Naive thymus-derived CD4-positive, alpha-beta T cell (primary cell): ENCODE measurements at regions not wholly inside any gene's neighbourhood (a gene's known extent, or its start where the extent isn't known, plus 50 kb on each side); places are given as distances from the start of the nearest gene placed in this dataset.

Experiments used
- ATAC-seq: fragments of 150-1000 bp; cut with Tn5 transposase; 2 replicates; pipeline ENCODE4 v1.10.0; 2021; ENCODE audit warnings: mild to moderate bottlenecking, moderate library complexity
- CTCF ChIA-PET: fragments of 350-600 bp; sonication (Branson Sonifier 250); formaldehyde crosslinking; loops from one replicate; lab custom pipeline; 2021; ENCODE audit warnings: antibody characterized with exemption; lab: Charles Lee
- POLR2A ChIA-PET: fragments of 350-600 bp; sonication (Branson Sonifier 250); formaldehyde crosslinking; loops from one replicate; lab custom pipeline; 2021; ENCODE audit warnings: antibody characterized with exemption, inconsistent platforms; lab: Charles Lee
- DNase-seq, 9 donors: peaks; one replicate each; pipeline versions ENCODE4 v3.0.0 to v3.0.0-alpha.2; 2020 to 2022; ENCODE audit warnings: mixed read lengths in 1 of 9
- H3K27ac ChIP-seq: one replicate; pipeline ENCODE4 v1.7.0; 2013; ENCODE audit warnings: mild to moderate bottlenecking, low read depth, low read length, moderate library complexity
- H3K27me3 ChIP-seq, 2 donors: one replicate each; pipeline ENCODE4 v1.7.0; 2013; ENCODE audit warnings: low read length in 2 of 2, mild to moderate bottlenecking in 2 of 2, moderate library complexity in 2 of 2; ENCODE audit not compliant: control insufficient read depth in 2 of 2, insufficient read depth in 2 of 2
- H3K36me3 ChIP-seq, 3 experiments: 1 replicate in 2 of 3; 2 replicates in 1 of 3; pipeline ENCODE4 v1.7.0; 2013; ENCODE audit warnings: low read length in 3 of 3, mild to moderate bottlenecking in 3 of 3, moderate library complexity in 1 of 3; ENCODE audit not compliant: insufficient read depth in 3 of 3, control insufficient read depth in 2 of 3
- H3K4me1 ChIP-seq, 2 donors: one replicate each; pipeline ENCODE4 v1.7.0; 2013; ENCODE audit warnings: low read length in 2 of 2, mild to moderate bottlenecking in 2 of 2, moderate library complexity in 1 of 2; ENCODE audit not compliant: control insufficient read depth in 2 of 2, insufficient read depth in 2 of 2
- H3K4me3 ChIP-seq: 2 replicates; pipeline ENCODE4 v1.7.0; 2013; ENCODE audit warnings: mild to moderate bottlenecking, low read length
- H3K9me3 ChIP-seq, 3 experiments: 1 replicate in 2 of 3; 2 replicates in 1 of 3; pipeline ENCODE4 v1.7.0; 2013; ENCODE audit warnings: low read length in 3 of 3; ENCODE audit not compliant: control insufficient read depth in 2 of 3
- H3K27ac Mint-ChIP-seq, 9 donors: one replicate each; pipeline ENCODE4 v1.8.0; 2020 to 2022; ENCODE audit warnings: mixed read lengths in 9 of 9, mild to moderate bottlenecking in 8 of 9, moderate library complexity in 5 of 9, inconsistent platforms in 2 of 9
- H3K27me3 Mint-ChIP-seq, 5 donors: one replicate each; pipeline ENCODE4 v1.8.0; 2021 to 2022; ENCODE audit warnings: mixed read lengths in 5 of 5, mild to moderate bottlenecking in 1 of 5
- H3K36me3 Mint-ChIP-seq, 5 donors: one replicate each; pipeline ENCODE4 v1.8.0; 2020 to 2022; ENCODE audit warnings: mixed read lengths in 5 of 5, mild to moderate bottlenecking in 3 of 5, inconsistent platforms in 1 of 5
- H3K4me1 Mint-ChIP-seq, 7 donors: one replicate each; pipeline ENCODE4 v1.8.0; 2020 to 2022; ENCODE audit warnings: mixed read lengths in 7 of 7, mild to moderate bottlenecking in 3 of 7, inconsistent platforms in 1 of 7
- H3K4me3 Mint-ChIP-seq, 10 donors: one replicate each; pipeline ENCODE4 v1.8.0; 2020 to 2022; ENCODE audit warnings: mild to moderate bottlenecking in 10 of 10, mixed read lengths in 10 of 10, moderate library complexity in 6 of 10, inconsistent platforms in 2 of 10
- H3K9me3 Mint-ChIP-seq, 11 donors: one replicate each; pipeline ENCODE4 v1.8.0; 2020 to 2022; ENCODE audit warnings: mixed read lengths in 11 of 11, mild to moderate bottlenecking in 4 of 11, inconsistent platforms in 1 of 11, moderate library complexity in 1 of 11
- intact Hi-C, 2 donors: fragments of 100-400 bp; cut with micrococcal nuclease; formaldehyde crosslinking; loops; one replicate each; pipeline ENCODE4 v1.15.1; 2023

DNA sequence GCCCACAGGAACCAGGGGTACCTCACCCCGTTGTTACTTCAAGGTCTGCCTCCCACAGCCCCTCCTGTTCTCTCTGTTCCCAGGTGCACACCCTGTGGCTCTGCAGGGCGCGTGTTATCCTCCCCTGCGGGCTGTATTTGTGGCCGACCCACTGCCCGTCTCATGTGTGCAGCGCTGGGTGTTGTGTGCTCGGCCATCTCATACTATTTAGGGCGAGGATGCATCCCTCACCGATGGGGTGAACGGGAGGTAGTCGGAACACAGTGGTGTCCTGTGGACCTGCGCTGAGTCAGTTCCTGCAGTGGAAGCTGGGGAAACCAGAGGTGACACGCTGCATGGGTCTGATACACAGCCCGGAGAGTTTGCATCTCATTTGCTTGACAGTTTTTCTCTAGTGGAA is 94.5 kb upstream of the SULF2 start:
- Histone ChIP-seq H3K9me3 (no peaks in the 10 kb centered on the region), H3K27me3 (no peaks in the 10 kb centered on the region), H3K4me3 (no peak overlapping the region), H3K36me3 (no peaks in the 10 kb centered on the region), H3K27ac (no peak overlapping the region), H3K4me1 (no peaks in the 10 kb centered on the region)
- ChIA-PET POLR2A (no interaction called here), CTCF (no interaction called here)
- no peaks in the 10 kb centered on the region for H3K36me3 Mint-ChIP-seq
- no peak for ATAC-seq
- H3K4me3 Mint-ChIP-seq: no peak overlapping the region
- peaks cover 0 to 8% (median 0%) of the 10 kb centered on the region in 5 donors for H3K27me3 Mint-ChIP-seq
- intact Hi-C loops: no loop called here
- H3K27ac Mint-ChIP-seq: no peak overlapping the region
- no peak for DNase-seq
- H3K9me3 Mint-ChIP-seq: no peaks in the 10 kb centered on the region
- no peaks in the 10 kb centered on the region for H3K4me1 Mint-ChIP-seq

DNA sequence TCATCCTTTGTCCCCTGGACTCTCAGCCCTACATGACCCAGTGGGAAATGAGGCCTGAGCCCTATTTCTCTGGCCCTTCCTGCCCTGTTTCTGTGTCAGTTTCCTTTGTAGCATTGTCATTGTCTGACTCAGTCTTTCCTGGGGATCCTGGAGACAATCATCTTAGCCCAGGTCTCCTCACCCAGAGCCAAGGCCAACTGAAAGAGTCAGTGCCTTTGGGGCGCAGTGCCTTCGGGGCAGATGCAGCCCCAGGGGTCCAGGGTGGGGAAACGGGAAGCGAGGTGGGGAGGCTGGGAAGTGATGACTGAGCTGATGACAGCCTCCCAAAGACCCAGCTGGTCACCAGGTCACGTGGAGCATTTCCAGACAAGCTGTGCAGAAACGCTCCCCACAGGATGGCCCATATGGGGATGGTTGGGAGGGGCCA is 93.3 kb upstream of the SULF2 start:
- Histone ChIP-seq H3K36me3 (no peaks in the 10 kb centered on the region), H3K9me3 (no peaks in the 10 kb centered on the region), H3K4me3 (no peak overlapping the region), H3K27me3 (no peaks in the 10 kb centered on the region), H3K27ac (no peak overlapping the region), H3K4me1 (no peaks in the 10 kb centered on the region)
- Mint-ChIP-seq H3K4me1 (no peaks in the 10 kb centered on the region), H3K4me3 (no peak overlapping the region), H3K27me3 (peaks cover 0 to 8% (median 0%) of the 10 kb centered on the region in 5 donors), H3K27ac (no peak overlapping the region), H3K36me3 (no peaks in the 10 kb centered on the region), H3K9me3 (no peaks in the 10 kb centered on the region)
- CTCF ChIA-PET: no interaction called here
- DNase-seq (no peak), ATAC-seq (no peak)
- POLR2A ChIA-PET: no interaction called here
- intact Hi-C loops: no loop called here

DNA sequence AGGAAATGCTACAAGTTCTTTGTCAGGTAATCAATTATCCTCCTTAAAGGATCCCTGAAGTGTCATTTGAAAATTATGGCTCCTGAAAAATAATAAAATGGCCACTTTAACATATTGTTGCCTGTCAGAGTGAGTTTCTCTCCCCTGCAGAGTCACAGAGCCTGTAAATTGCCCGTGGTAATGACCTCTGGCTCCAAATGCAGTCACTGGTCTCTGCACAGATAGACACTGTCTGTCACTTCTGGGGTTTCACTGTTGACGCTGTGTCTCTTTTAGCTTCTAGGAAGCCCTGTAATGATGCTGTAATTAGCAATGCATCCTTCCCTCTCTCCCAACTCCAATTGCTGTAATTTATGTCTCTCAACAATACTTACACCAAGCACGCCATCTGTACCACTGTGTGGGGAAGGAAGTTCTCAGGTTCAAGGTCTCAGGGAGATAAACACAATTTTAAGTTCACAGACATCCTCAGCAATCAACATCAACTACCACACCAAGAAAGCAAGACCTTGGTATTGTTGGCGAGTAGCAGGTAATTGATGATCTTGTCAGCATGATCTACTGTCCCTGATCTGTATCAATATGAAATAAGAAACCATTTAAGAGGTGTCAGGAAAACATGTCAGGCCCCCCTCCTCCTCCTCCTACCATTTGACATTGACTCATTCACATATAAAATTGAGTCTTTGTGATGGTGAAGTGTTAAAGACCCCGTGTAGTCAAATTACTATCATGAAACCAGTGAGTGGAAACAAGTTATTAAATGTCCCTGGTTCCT is 91.2 kb upstream of the SULF2 start:
- Histone ChIP-seq H3K27me3 (no peaks in the 10 kb centered on the region), H3K4me3 (no peak overlapping the region), H3K4me1 (no peaks in the 10 kb centered on the region), H3K9me3 (no peaks in the 10 kb centered on the region), H3K36me3 (no peaks in the 10 kb centered on the region), H3K27ac (no peak overlapping the region)
- H3K36me3 Mint-ChIP-seq: no peaks in the 10 kb centered on the region
- intact Hi-C loops: no loop called here
- H3K27ac Mint-ChIP-seq: no peak overlapping the region
- ChIA-PET CTCF (no interaction called here), POLR2A (no interaction called here)
- no peaks in the 10 kb centered on the region for H3K9me3 Mint-ChIP-seq
- ATAC-seq (no peak), DNase-seq (no peak)
- H3K4me3 Mint-ChIP-seq: no peak overlapping the region
- H3K27me3 Mint-ChIP-seq: peaks cover 0 to 16% (median 6%) of the 10 kb centered on the region in 5 donors
- H3K4me1 Mint-ChIP-seq: no peaks in the 10 kb centered on the region

DNA sequence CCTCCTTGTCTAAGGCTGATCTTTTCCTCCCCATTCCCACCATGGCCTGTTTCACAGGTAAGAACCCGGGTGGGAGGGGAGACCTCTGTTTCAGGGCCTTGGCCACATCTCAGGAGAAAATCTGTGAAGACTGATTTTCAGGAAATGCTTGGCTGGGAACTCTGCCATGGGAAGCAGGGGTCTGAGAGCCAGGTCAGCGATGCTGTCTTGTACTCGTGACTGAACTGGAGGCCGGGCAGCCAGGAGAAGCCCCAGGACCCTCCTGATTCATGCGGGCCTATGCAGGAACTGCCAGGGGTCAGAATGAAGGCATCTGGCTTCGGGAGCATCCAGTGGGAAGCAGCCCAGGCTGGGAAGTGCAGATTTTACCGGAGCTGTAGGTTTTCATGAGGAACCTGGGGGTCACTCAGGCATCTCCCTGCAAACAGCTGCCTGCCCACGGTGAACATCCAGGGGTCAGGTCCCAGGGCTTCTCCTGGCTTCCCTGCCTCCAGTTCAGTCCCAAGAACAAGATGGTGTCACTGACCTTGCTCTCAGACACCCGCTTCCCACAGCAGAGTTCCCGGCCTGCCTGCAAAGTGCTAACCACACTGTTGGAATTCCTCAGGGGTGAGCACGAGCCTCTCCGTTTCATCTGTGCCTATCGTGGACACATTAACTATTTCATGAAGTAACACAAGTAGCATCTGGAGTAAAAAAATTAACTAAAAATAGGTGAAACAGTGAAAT is 90.2 kb upstream of the SULF2 start:
- no peak overlapping the region for H3K4me3 ChIP-seq
- no peaks in the 10 kb centered on the region for H3K36me3 ChIP-seq
- ChIA-PET POLR2A (no interaction called here), CTCF (no interaction called here)
- H3K27me3 Mint-ChIP-seq: peaks cover 4 to 19% (median 7%) of the 10 kb centered on the region in 5 donors
- H3K36me3 Mint-ChIP-seq: no peaks in the 10 kb centered on the region
- intact Hi-C loops: no loop called here
- no peaks in the 10 kb centered on the region for H3K4me1 ChIP-seq
- H3K27ac ChIP-seq: no peak overlapping the region
- H3K27me3 ChIP-seq: no peaks in the 10 kb centered on the region
- H3K27ac Mint-ChIP-seq: no peak overlapping the region
- H3K9me3 ChIP-seq: no peaks in the 10 kb centered on the region
- no peak overlapping the region for H3K4me3 Mint-ChIP-seq
- ATAC-seq (no peak), DNase-seq (no peak)
- no peaks in the 10 kb centered on the region for H3K9me3 Mint-ChIP-seq
- H3K4me1 Mint-ChIP-seq: no peaks in the 10 kb centered on the region

DNA sequence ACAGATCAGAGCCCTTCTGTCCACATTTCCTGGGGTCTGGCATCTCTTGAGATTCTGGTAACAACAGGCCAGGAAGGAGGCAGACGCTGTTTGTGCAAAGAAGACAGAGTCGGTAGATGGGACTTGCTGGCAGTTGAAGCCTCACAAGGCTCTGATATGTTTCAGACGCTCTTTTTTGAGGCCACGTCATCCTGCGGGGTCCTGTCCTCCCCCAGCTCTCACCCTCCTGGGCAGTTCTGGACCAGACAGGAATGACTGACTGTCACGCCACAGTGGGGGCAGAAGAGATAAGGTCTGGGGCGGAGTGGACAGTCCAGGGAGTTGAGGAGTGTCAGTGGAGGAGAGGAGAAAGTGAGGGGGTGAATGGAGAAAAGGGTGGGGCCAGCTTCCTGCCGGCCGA is 87.1 kb upstream of the SULF2 start:
- Mint-ChIP-seq H3K27me3 (peaks cover 6 to 12% (median 12%) of the 10 kb centered on the region in 5 donors), H3K4me1 (no peaks in the 10 kb centered on the region), H3K4me3 (no peak overlapping the region), H3K36me3 (no peaks in the 10 kb centered on the region), H3K27ac (no peak overlapping the region), H3K9me3 (peaks cover 0 to 1% (median 0%) of the 10 kb centered on the region in 11 donors)
- Histone ChIP-seq H3K36me3 (no peaks in the 10 kb centered on the region), H3K27ac (no peak overlapping the region), H3K27me3 (no peaks in the 10 kb centered on the region), H3K9me3 (no peaks in the 10 kb centered on the region), H3K4me3 (no peak overlapping the region), H3K4me1 (no peaks in the 10 kb centered on the region)
- ATAC-seq (no peak), DNase-seq (no peak)
- POLR2A ChIA-PET: no interaction called here
- CTCF ChIA-PET: no interaction called here
- intact Hi-C loops: no loop called here

DNA sequence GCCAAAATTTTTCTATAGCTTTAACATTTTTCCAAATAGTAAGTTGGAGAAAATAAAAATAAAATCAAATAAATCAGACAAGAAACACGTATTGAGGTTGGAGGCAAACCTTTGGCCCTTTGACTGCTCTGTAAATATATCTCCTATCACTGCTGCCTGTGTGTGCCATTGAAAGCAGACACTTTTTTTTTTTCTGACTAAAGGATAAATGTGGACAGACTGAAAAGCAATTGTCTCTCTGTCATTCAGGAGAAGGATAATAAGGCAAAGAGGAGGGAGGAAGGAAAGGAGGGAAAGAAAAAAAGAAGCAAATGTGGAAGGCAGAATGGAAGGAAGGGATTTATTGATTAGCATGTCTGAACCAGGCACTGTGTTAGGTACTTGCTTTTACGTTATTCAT is 85.2 kb upstream of the SULF2 start:
- DNase-seq (no peak), ATAC-seq (no peak)
- intact Hi-C loops: no loop called here
- Histone ChIP-seq H3K4me1 (no peaks in the 10 kb centered on the region), H3K4me3 (no peak overlapping the region), H3K27me3 (no peaks in the 10 kb centered on the region), H3K9me3 (no peaks in the 10 kb centered on the region), H3K27ac (no peak overlapping the region), H3K36me3 (no peaks in the 10 kb centered on the region)
- ChIA-PET POLR2A (no interaction called here), CTCF (interaction anchor here (0.7 kb wide), 1 partner anchor 96 kb away, joined by 3 read pairs; no protein-coding TSS in a partner anchor)
- Mint-ChIP-seq H3K36me3 (no peaks in the 10 kb centered on the region), H3K4me1 (no peaks in the 10 kb centered on the region), H3K9me3 (peaks cover 0 to 3% (median 0%) of the 10 kb centered on the region in 11 donors), H3K4me3 (no peak overlapping the region), H3K27me3 (peaks cover under 1 to 20% (median 16%) of the 10 kb centered on the region in 5 donors), H3K27ac (peak overlapping the region in 1 of 9 donors; percentile 32)
